RWPE1 (cell line): ENCODE measurements at regions not wholly inside any gene's neighbourhood (a gene's known extent, or its start where the extent isn't known, plus 50 kb on each side); places are given as distances from the start of the nearest gene placed in this dataset.

Source experiments
- CTCF ChIA-PET: fragments of 350-600 bp; sonication (Branson Sonifier 250); formaldehyde crosslinking; extraction: SDS; loops from one replicate; lab custom pipeline; 2021; lab: Yijun Ruan, JAX
- POLR2A ChIA-PET: fragments of 400-600 bp; formaldehyde crosslinking; extraction: SDS; loops from one replicate; lab custom pipeline; 2020; ENCODE audit warnings: antibody characterized with exemption; ENCODE audit not compliant: low non-redundant PET; lab: Yijun Ruan, JAX
- DNase-seq: peaks from one replicate; pipeline ENCODE4 v3.0.0; 2012; ENCODE audit warnings: low spot score
- H3K27ac ChIP-seq: fragments of 450-650 bp; 2 replicates; pipeline ENCODE4 v1.5.1; 2017
- CTCF ChIP-seq: fragments of 450-650 bp; conservative IDR thresholded peaks from 2 replicates; pipeline ENCODE4 v1.5.1; 2017; ENCODE audit warnings: low read depth, mild to moderate bottlenecking

GRCh38 chr15:62439543-62440016 is 274.5 kb upstream of the C2CD4B start:
- POLR2A ChIA-PET, result no interaction called here
- no peak for TF ChIP-seq CTCF
- CTCF ChIA-PET, result no interaction called here
- no peak overlapping the region for H3K27ac ChIP-seq
- no peak for DNase-seq

- no peak for DNase-seq
- TF ChIP-seq CTCF, result no peak
- H3K27ac ChIP-seq, result no peak overlapping the region
- POLR2A ChIA-PET, result no interaction called here
- CTCF ChIA-PET, result no interaction called here
Observed at GRCh38 chr15:62440362-62441105, 275.4 kb upstream of the C2CD4B start.

- H3K27ac ChIP-seq, result peak overlapping the region; percentile 49
Observed at GRCh38 chr15:62444104-62445022, 279.3 kb upstream of the C2CD4B start.

GRCh38 chr15:62445244-62445643 is 280.2 kb upstream of the C2CD4B start:
- peak overlapping the region; percentile 49; the same call in 1 of the 2 replicates for H3K27ac ChIP-seq
- ChIA-PET CTCF (interaction anchor here (0.6 kb wide), 1 partner anchor 1923 kb away, joined by 4 read pairs; no protein-coding TSS in a partner anchor), POLR2A (interaction anchor here (0.6 kb wide), 1 partner anchor 11 kb away, joined by 3 read pairs; no protein-coding TSS in a partner anchor)
- DNase-seq, result peak; percentile 43
- no peak for TF ChIP-seq CTCF

More at GRCh38 chr15:62444104-62445022, 279.3 kb upstream of the C2CD4B start:
- ChIA-PET CTCF (no interaction called here), POLR2A (no interaction called here)
- no peak for TF ChIP-seq CTCF
- peak; percentile 90 for DNase-seq

GRCh38 chr15:62446984-62447383 is 281.9 kb upstream of the C2CD4B start:
- H3K27ac ChIP-seq, result no peak overlapping the region
- POLR2A ChIA-PET, result no interaction called here
- DNase-seq, result no peak
- CTCF ChIA-PET, result interaction anchor here (0.7 kb wide), 1 partner anchor 230 kb away, joined by 3 read pairs; no protein-coding TSS in a partner anchor
- no peak for TF ChIP-seq CTCF

- no peak for TF ChIP-seq CTCF
- ChIA-PET POLR2A (no interaction called here), CTCF (interaction anchor here (0.5 to 1.1 kb wide), 3 partner anchors 43 to 345 kb away, joined by 3 to 5 read pairs (median 4); no protein-coding TSS in a partner anchor)
- no peak for DNase-seq
- H3K27ac ChIP-seq, result no peak overlapping the region
Observed at GRCh38 chr15:62447742-62448141, 282.7 kb upstream of the C2CD4B start.
